ENCODE measurements at regions not wholly inside any gene's neighbourhood (a gene's known extent, or its start where the extent isn't known, plus 50 kb on each side); places are given as distances from the start of the nearest gene placed in this dataset.

DNA sequence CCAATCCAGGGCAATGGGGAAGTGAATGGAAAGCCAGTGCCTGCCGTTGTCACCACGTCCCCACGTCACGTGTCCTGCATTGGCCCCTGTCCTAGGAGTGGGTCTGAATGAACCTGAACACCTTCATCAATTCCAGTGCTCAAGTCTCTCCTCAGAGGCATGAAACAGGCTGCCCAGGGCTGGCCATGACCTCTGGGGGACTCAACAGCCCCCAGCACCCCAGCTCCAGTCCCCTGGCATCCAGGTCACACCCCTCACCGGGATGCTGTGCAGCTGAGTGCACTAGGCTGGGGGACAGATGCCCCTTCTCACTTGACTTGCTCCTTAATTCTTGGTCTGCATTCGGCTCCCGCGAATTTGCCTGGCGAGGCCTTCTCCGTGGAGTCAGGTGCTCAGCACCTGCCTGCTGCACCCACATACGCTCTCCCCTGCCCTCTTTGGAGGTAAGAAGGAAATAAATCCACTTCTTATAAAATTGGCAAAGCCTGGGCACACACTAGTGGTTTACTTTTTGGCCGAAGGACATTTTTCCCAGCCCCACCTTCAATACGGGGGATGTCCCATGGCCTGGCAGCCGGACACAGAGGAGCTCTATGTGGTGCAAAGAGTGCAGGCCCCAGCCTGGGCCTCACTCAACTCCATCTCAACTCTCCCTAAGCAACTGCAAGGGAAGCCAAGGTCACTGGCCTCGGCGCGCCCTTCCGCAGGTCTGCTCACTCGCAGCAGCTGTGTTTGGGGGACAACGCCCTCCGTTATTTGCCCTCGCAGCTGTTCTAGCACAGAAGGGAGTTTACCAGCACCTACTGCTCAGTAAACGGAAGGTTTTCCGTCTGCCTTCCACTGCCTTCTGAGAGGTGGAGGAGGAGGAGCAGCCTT lies 77.6 kb upstream of the SHH start:
- Histone ChIP-seq H2AK5ac (ENCODE audit: low read depth, low read length) (no peak overlapping the region), H3K56ac (ENCODE audit: extremely low read depth, insufficient read depth, low read length) (no peak overlapping the region), H2BK20ac (ENCODE audit: low read depth, low read length) (no peak overlapping the region), H3K27me3 (ENCODE audit: control insufficient read depth, insufficient read depth, low read length) (no peaks in the 10 kb centered on the region), H3K79me1 (ENCODE audit: low read depth in 1 of 2, low read length in 2 of 2) (no peaks in the 10 kb centered on the region), H4K20me1 (ENCODE audit: insufficient read depth, low read length) (no peaks in the 10 kb centered on the region), H3K4me3 (ENCODE audit: insufficient read depth, low read depth, low read length) (no peak overlapping the region), H3K4ac (ENCODE audit: low read depth, low read length) (no peak overlapping the region), H3K4me2 (ENCODE audit: low read depth, low read length) (no peak overlapping the region), H3K9ac (ENCODE audit: low read depth, low read length) (no peak overlapping the region), H3K27ac (ENCODE audit: insufficient read depth, low read length) (no peak overlapping the region), H4K8ac (ENCODE audit: low read depth in 2 of 2, low read length in 2 of 2) (no peak overlapping the region), H3K4me1 (ENCODE audit: control insufficient read depth, insufficient read depth, low read length) (peaks cover 2% of the 10 kb centered on the region; the same call in 1 of the 2 replicates), H3K14ac (replicated peaks; ENCODE audit: low read depth, low read length) (no peak overlapping the region), H2AFZ (replicated peaks; ENCODE audit: low read length, poor library complexity) (no peak overlapping the region), H2BK5ac (ENCODE audit: low read depth, low read length, poor library complexity, severe bottlenecking) (no peak overlapping the region), H4K91ac (ENCODE audit: insufficient read depth, low read depth, low read length) (no peak overlapping the region), H2BK120ac (ENCODE audit: low read depth, low read length) (no peak overlapping the region), H2AK9ac (replicated peaks; ENCODE audit: low read depth, low read length, poor library complexity) (no peak overlapping the region), H3K18ac (ENCODE audit: low read depth, low read length) (no peak overlapping the region), H3K9me1 (ENCODE audit: insufficient read depth, low read length) (no peaks in the 10 kb centered on the region), H4K5ac (ENCODE audit: low read depth, low read length) (no peak overlapping the region), H3K23ac (ENCODE audit: low read depth, low read length) (no peak overlapping the region), H2BK15ac (ENCODE audit: low read depth, low read length) (no peak overlapping the region), H3K36me3 (ENCODE audit: control insufficient read depth, insufficient read depth, low read length) (no peaks in the 10 kb centered on the region), H3K9me3 (ENCODE audit: control insufficient read depth, insufficient read depth, low read length) (peaks cover 11% of the 10 kb centered on the region; the same call in 1 of the 2 replicates)
- ChIA-PET POLR2A (ENCODE audit: unreplicated experiment) (no interaction called here), CTCF (no interaction called here)
- intact Hi-C loops (cut with micrococcal nuclease), result no loop called here
- dilution Hi-C loops (cut with HindIII; ENCODE audit: low sequenced_read_pairs, unreplicated experiment), result no loop called here
- no peak for ATAC-seq (ENCODE audit: low read depth)
- BruUV-seq (replicated peaks), result no TSS peak
- WGBS, 2 experiments (ENCODE audit: extremely low coverage in 2 of 2, insufficient read length in 1 of 2), result 73% methylated on average over 2 of the region's 24 CpGs; no CpG with 5 or more reads in 1 of the 2 experiments
- in situ Hi-C loops (cut with MboI; ENCODE audit: low sequenced_read_pairs), result no loop called here
- no peak for DNase-seq
- TF ChIP-seq SMC3 (IDR thresholded peaks at IDR 0.05; ENCODE audit: low read depth, low read length) (no peak), RCOR1 (IDR thresholded peaks at IDR 0.05; ENCODE audit: insufficient replicate concordance, low read length) (no peak), POLR2A (IDR thresholded peaks at IDR 0.05; ENCODE audit: low read depth, low read length) (no peak), NFE2L2 (IDR thresholded peaks at IDR 0.05; ENCODE audit: low read depth, low read length) (no peak), CHD1 (IDR thresholded peaks at IDR 0.05; ENCODE audit: low read depth, low read length) (no peak), MAFK (IDR thresholded peaks at IDR 0.05; ENCODE audit: low read depth, low read length) (no peak), CEBPB (IDR thresholded peaks at IDR 0.05; ENCODE audit: low read depth, low read length) (no peak), BHLHE40 (IDR thresholded peaks at IDR 0.05; ENCODE audit: low read depth, low read length) (no peak), MAZ (IDR thresholded peaks at IDR 0.05; ENCODE audit: borderline replicate concordance, low read depth, low read length) (no peak), FOS (IDR thresholded peaks at IDR 0.05; ENCODE audit: low read depth, low read length) (no peak), RAD21 (IDR thresholded peaks at IDR 0.05; ENCODE audit: low read length) (no peak), RFX5 (IDR thresholded peaks at IDR 0.05; ENCODE audit: low read depth, low read length) (no peak)
- TF ChIP-seq, protein P1, sequence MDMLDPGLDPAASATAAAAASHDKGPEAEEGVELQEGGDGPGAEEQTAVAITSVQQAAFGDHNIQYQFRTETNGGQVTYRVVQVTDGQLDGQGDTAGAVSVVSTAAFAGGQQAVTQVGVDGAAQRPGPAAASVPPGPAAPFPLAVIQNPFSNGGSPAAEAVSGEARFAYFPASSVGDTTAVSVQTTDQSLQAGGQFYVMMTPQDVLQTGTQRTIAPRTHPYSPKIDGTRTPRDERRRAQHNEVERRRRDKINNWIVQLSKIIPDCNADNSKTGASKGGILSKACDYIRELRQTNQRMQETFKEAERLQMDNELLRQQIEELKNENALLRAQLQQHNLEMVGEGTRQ (IDR thresholded peaks at IDR 0.05; ENCODE audit: low read depth, low read length), result no peak
- TF ChIP-seq, protein P2, sequence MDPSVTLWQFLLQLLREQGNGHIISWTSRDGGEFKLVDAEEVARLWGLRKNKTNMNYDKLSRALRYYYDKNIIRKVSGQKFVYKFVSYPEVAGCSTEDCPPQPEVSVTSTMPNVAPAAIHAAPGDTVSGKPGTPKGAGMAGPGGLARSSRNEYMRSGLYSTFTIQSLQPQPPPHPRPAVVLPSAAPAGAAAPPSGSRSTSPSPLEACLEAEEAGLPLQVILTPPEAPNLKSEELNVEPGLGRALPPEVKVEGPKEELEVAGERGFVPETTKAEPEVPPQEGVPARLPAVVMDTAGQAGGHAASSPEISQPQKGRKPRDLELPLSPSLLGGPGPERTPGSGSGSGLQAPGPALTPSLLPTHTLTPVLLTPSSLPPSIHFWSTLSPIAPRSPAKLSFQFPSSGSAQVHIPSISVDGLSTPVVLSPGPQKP (IDR thresholded peaks at IDR 0.05; ENCODE audit: borderline replicate concordance, low read depth, low read length), result no peak
- TF ChIP-seq, protein P3, sequence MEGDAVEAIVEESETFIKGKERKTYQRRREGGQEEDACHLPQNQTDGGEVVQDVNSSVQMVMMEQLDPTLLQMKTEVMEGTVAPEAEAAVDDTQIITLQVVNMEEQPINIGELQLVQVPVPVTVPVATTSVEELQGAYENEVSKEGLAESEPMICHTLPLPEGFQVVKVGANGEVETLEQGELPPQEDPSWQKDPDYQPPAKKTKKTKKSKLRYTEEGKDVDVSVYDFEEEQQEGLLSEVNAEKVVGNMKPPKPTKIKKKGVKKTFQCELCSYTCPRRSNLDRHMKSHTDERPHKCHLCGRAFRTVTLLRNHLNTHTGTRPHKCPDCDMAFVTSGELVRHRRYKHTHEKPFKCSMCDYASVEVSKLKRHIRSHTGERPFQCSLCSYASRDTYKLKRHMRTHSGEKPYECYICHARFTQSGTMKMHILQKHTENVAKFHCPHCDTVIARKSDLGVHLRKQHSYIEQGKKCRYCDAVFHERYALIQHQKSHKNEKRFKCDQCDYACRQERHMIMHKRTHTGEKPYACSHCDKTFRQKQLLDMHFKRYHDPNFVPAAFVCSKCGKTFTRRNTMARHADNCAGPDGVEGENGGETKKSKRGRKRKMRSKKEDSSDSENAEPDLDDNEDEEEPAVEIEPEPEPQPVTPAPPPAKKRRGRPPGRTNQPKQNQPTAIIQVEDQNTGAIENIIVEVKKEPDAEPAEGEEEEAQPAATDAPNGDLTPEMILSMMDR (conservative IDR thresholded peaks at IDR 0.05; ENCODE audit: low read depth, low read length), result no peak
